SKM-1 (cell line): ENCODE measurements at regions not wholly inside any gene's neighbourhood (a gene's known extent, or its start where the extent isn't known, plus 50 kb on each side); places are given as distances from the start of the nearest gene placed in this dataset.
"Not testable (repeated sequence)": the region's sequence is repeated elsewhere in the genome, so short reads cannot be mapped to it uniquely, and the experiment has no call there.

Source experiments
- DNase-seq: peaks from one replicate; lab custom pipeline; 2025; ENCODE audit not compliant: unreplicated experiment; lab: John Stamatoyannopoulos, UW

DNA sequence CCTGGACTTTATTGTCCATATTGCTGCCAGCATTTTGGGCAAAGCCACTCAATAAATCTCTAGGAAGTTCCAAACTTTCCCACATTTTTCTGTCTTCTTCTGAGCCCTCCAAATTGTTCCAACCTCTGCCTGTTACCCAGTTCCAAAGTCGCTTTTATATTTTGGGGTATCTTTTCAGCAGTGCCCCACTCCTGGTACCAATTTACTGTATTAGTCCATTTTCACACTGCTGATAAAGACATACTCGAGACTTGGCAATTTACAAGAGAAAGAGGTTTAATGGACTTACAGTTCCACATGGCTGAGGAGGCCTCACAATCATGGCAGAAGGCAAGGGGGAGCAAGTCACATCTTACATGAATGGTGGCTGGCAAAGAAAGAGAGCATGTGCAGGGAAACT, 53.4 kb downstream of the AHSP start:
- DNase-seq, result not testable (repeated sequence)

DNA sequence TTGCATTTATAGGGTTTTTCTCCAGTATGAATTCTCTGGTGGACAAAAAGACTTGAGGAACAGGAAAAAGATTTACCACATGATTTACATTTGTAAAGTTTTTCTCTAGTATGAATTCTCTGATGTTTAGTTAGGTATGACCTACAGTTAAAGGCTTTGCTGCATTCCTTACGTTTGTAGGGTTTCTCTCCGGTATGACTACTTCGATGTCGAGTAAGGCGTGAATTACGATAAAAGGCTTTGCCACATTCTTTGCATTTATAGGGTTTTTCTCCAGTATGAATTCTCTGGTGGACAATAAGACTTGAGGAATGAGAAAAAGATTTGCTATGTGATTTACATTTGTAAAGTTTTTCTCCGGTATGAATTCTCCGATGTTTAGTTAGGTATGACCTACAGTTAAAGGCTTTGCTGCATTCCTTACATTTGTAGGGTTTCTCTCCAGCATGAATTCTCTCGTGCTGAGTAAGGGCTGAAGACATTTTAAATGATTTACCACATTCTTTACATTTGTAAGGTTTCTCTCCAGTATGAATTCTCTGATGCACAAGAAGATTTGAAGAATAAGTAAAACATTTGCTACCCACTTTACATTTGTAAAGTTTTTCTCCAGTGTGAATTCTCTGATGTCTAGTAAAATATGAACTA, 74.2 kb downstream of the AHSP start:
- DNase-seq, result not testable (repeated sequence)

DNA sequence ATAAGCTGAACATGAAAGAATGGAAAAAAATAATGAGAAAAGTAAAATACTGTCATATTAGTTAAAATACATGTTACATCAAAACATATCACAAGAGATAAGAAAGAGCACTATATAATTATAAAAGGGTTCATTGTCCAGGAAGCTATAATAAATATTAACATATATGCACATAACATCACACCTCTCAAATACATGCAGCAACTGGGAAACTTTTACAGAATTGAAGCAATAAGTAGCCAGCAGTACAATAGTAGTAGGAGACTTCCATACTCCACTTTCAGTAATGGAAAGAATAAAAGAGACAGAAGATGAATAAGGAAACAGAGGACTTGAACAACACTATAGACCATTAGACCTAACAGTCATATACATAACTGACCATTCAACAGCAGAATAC, 90.4 kb downstream of the AHSP start:
- DNase-seq, result no peak

DNA sequence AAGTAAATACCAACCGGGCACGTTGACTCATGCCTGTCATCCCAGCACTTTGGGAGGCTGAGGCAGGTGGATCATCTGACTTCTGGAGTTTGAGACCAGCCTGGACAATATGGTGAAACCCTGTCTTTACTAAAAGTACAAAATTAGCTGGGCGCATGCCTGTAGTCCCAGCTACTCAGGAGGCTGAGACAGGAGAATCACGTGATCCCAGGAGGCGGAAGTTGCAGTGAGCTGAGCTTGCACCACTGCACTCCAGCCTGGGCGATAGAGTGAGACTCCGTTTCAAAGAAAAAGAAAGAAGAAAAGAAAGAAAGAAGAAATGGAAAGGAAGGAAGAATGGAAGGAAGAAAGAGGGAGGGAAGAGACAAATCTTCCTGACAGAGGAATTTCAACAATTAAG, 108.7 kb downstream of the AHSP start:
- DNase-seq, result no peak

DNA sequence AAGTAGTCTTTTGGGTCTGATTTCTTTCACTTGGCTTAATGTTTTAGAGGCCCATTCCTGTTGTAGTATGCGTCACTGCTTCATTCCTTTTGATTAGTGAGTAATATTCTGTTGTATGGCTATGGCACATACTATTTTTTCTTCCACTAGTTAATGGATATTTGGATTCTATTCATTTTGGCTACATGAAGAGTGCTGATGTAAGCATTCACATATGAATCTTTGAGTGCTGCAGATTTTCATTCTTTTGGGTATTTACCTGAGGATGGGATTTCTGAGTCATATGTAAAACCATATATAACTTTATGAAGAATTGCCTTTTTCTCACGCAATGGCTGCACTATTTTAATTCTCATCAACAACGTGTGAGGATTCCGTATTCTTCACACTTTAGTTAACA, 113.6 kb downstream of the AHSP start:
- DNase-seq, result no peak

DNA sequence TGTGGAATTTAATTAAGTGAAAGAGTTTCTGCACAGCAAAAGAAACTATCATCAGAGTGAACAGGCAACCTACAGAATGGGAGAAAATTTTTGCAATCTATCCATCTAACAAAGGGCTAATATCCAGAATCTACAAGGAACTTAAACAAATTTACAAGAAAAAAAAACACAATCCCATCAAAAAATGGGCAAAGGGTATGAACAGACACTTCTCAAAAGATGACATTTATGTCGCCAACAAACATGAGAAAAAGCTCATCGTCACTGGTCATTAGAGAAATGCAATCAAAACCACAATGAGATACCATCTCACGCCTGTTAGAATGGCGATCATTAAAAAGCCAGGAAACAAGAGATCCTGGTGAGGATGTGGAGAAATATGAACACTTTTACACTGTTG, 128.0 kb downstream of the AHSP start:
- not testable (repeated sequence) for DNase-seq

DNA sequence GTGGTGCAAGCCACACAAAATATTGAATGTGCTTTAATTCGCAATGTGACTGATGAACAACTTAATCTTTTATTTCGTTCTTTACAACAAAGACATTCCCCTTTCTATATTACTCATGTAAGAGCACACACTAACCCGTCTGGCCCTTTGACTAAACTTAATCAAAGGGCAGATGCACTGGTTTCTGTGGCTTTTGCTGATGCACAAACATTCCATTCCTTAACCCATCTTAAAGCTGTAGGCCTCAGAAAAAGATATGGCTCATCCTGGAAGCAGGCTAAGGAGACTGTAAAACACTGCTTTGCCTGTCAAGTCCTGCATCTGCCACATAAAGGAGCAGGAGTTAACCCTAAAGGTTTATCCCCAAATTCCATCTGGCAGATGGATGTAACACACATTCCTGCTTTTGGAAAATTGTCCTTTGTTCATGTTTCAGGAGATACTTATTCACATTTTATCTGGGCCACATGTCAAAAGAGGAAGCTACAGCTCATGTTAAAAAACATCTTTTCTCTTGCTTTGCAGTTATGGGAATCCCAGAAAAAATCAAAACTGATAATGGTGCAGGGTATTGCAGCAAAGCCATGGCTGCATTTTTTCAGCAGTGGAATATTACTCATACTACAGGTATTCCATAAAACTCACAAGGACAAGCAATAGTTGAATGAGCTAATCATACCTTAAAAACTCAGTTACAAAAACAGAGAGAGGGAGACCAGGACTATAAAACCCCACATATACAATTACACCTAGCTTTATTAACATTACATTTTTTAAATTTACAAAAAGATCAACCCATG, 137.2 kb downstream of the AHSP start:
- no peak for DNase-seq

DNA sequence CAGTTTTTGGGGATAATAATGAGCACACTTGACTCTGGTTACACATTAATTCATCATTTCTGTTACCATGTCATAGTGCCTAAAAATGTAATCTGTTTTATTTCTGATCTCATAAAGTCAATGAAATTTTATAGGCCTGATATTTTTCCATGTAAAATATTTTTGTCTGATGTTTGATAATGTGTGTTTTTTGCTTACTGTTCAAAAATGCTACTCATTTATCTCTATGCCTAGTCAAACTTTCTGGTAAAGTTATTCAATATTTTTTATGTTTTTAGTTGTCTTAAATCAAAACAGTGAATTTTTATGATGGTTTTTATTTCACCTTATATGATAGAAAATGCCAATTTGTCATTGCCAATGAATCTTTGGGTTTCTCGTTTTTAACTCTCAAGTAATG, 147.0 kb downstream of the AHSP start:
- DNase-seq, result no peak

DNA sequence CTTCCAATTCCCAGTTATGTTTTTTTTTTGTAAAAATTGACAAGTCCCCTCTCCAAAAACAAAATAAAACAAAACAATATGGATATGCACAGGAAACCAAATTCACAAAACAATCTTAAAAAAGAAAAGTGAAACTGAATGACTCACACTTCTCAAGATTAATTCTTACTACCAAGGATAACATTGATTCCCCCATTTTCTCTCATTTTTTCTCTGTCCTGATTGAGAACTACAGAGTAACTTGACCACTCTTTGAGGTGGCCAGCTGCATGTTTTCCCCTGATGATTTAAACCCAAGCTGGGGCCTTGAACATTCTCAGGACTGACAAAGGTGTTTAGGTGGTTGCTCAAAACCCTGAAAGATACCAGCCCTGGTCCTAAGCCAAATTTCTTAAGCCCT, 149.0 kb downstream of the AHSP start:
- DNase-seq, result no peak

DNA sequence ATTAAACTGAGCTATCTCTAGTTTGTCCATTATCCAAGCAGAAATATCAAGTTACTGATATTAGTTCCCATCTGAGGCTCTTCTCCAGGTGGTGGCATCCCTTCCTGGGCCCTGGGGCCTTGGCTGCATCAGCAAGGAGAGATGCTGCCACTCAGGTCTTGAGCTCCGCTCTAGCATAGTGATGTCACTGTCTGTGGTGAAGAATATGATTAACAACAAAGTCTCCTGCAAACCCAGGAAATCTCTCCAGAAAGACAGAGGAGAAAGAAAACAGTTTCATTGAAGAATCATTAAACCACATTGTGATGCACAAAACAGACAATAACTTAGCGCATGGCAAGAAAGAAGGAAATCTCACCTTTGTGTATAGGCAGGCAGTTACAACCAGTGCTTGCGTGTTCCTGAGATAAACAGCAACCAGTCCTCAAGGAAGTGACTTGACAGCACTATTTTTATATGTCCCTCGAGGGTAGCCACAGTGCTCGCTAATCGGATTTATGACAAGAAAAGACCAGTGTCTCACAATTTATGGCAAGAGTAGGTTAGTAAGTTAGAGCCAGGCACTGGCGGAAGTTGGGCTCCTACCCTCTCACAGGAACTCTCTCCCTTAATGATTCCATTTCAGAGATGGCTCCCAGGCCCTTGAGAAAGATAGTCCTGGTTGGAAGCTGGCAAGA, 151.1 kb downstream of the AHSP start:
- no peak for DNase-seq

DNA sequence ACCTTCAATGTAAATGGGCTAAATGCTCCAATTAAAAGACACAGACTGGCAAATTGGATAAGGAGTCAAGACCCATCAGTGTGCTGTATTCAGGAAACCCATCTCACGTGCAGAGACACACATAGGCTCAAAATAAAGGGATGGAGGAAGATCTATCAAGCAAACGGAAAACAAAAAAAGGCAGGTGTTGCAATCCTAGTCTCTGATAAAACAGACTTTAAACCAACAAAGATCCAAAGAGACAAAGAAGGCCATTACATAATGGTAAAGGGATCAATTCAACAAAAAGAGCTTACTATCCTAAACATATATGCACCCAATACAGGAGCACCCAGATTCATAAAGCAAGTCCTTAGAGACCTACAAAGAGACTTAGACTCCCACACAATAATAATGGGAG, 161.6 kb downstream of the AHSP start:
- DNase-seq, result not testable (repeated sequence)

DNA sequence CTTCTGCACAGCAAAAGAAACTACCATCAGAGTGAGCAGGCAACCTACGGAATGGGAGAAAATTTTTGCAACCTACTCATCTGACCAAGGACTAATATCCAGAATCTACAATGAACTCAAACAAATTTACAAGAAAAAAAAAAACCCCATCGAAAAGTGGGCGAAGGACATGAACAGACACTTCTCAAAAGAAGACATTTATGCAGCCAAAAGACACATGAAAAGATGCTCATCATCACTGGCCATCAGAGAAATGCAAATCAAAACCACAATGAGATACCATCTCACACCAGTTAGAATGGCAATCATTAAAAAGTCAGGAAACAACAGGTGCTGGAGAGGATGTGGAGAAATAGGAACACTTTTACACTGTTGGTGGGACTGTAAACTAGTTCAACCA, 164.6 kb downstream of the AHSP start:
- not testable (repeated sequence) for DNase-seq

DNA sequence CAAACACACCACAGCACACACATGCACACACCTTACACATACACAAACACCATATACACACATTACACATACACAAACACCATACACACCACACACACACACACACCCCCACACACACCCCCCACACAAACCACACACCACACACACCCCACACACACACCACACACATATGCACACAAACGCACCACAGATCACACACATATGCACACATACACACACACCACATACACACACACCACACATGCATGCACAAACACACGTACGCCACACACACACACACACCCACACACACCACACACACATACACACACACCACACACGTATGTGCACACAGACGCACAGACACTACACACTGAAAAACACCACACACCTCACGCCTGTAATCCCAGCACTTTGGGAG, 166.0 kb downstream of the AHSP start:
- DNase-seq, result no peak

DNA sequence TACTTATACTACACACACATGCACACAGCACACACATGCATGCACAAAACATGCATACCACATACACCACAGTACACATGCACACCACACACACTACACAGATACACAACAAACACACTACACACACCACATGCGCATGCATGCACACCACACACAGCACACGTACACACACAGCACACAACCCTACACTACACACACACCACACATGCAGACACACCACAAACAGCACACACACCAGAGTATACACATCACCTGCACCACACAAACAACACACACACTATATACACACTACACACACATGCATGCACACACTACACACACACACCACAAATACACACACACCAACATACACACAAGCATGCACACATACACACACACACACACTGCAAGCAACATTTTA, 166.8 kb downstream of the AHSP start:
- no peak for DNase-seq

DNA sequence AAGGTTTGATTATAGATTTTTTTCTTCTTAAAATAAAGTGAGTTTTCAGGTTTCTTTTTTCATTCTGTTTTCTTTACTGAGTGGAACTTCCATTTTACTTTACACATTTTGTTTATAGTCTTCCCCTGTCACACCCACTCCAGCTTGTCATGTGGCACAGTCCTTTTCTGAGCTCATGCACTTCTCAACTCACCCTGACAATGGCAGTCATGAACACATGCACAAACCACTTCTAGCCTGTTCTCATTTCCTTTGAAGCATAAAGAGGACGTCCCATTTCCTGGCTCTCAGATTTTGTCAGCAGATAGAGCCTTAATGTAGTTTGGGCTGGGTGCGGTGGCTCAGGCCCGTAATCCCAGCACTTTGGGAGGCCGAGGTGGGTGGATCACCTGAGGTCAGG, 168.0 kb downstream of the AHSP start:
- DNase-seq, result no peak

DNA sequence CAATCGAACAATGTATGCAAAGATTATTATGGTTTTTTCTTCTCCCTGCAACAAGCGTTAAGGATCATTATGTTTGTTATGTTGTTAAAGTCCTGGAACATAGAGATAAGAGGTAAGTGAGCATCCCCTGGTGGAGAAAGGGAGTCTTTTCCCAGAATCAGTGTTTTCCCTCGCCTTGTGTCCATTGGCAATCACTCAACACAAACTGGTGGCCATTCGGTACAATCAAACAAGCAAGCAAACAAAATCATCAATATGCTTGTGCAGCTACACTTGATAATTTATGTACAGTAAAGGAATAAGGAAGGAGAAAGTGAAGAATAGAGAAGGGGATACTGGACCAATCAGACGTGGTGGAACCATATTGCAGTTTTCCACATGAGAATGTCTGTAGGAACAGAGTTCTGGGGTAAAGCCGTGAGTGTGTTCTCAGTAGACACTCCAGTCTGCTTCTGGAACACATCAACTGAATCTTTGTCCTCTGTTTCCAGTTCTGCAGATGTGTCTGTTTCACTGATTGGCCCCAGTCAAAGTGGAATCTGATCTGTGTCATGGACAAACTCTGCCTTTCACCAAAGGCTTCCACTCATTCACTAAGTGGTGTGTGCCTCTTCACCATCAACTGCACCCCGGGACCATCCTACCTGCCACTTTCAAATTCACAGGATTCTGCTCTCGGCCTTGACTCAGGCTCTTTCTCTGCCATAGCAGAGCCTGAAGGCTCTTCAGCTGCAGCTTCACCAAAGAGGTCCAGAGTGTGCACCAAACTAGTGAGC, 169.5 kb downstream of the AHSP start:
- no peak for DNase-seq

DNA sequence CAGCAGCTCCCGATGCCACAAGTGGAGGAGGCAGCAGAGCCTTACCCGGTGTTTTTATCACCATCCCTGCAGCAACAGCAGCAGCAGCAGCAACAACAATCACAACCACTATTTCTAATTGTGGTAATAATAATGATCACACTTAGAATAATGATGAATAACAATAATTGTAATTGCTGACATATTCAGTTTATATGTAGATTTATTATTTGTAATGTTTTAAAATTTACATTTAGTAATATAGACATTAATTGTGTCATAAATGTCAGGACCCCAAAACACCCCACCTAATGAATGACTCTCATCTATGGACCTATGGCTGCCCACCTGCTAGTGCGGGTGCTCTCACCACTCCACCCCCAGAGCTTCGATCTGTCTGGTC, 170.0 kb downstream of the AHSP start:
- DNase-seq, result no peak

DNA sequence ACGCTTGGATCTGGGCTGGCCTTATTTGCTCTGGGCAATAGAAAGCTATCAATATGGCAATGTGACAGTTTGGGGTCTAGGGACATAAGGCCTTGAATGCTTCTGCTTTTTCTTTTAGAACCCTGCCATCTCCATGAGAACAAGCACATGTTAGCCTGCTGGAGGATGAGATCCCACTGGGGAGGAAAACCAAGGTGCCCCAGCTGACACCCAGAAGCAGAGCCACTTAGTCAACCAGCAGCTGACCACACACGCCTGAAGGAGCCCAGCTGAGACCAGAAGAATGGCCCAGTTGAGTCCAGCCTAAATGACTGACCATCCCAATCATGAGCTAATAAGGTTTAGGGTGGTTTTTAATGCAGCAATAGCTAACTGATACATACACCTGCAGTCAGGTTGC, 171.2 kb downstream of the AHSP start:
- DNase-seq, result no peak

DNA sequence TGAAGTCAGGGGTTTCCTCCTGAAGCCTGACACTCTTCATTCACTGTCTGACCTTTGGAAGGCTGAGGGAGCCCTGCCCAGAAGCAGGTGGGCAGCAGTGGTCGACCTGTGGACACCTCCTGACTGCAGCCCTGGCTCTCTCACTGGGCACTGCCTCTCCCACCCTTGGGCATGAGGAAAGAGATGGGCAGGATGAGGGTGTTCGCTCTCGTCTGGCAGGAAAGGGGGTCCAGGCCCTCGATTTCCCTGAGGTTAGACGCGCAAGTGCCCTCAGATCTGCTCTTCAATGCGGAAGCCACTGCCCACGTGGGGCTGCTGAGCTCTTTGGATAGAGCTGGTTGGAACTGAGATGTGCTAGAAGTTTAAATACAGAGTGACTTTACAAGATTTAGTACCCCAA, 171.9 kb downstream of the AHSP start:
- no peak for DNase-seq

DNA sequence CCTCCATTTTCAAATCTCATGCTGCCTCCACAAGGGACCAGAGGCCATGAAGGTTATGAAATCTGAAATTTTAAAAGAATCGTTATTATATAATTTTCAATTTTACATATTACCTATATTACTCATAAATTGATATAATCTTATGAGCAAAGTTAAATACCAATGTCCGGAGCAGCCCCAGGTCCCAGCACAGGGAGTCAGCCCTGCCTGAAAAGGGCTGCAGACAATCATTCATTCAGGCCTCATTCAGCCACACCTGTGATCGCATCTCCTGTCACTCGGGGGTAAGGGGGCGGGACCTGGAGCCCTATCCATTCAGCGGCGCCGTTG, 172.5 kb downstream of the AHSP start:
- no peak for DNase-seq

DNA sequence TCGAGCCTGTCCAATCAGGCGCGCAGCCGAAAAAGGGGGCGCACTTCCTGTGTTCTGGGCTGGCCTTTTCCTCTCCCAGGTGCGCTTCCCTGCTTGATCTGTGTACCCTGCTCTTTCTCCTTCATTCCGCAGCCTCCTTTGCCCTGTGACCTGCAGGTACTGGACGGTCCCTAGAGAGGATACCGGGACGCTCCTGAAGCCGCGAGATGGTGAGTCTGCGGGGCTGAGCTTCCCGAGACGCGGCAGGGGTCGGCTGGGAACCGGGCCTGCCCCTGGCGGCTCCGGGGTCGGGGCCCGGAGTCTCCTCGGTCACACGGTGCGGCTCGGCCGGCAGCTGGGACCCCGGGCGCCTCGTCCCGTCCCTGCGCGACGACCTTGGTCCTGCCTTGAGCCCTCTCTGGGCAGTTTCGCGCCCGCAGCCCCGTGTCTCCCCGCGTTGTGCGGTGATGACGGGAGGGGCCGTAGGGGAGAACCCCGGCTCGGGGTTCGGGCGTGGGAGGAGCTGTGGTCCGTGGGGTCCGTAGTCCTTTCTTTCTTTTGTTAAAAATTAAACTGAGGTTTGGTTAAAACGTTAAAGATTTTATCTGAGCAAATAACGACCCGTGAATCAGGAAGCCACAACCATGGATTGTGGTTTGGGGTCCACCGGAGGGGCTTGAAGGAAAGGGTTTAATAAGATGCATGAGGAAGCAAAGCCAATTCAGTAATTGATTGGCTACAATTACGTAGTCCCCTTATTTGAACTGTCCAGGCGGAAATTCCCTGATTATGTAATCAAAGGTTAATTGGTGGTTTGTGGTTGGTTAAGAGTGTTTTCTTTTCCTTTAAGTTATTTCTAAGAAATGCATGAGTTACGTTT, 172.8 kb upstream of the ZNF267 start:
- DNase-seq, result no peak
